ENCODE measurements at regions not wholly inside any gene's neighbourhood (a gene's known extent, or its start where the extent isn't known, plus 50 kb on each side); places are given as distances from the start of the nearest gene placed in this dataset.
A peak's percentile ranks its signal among the peaks of the same experiment; 100 is the strongest.

DNA sequence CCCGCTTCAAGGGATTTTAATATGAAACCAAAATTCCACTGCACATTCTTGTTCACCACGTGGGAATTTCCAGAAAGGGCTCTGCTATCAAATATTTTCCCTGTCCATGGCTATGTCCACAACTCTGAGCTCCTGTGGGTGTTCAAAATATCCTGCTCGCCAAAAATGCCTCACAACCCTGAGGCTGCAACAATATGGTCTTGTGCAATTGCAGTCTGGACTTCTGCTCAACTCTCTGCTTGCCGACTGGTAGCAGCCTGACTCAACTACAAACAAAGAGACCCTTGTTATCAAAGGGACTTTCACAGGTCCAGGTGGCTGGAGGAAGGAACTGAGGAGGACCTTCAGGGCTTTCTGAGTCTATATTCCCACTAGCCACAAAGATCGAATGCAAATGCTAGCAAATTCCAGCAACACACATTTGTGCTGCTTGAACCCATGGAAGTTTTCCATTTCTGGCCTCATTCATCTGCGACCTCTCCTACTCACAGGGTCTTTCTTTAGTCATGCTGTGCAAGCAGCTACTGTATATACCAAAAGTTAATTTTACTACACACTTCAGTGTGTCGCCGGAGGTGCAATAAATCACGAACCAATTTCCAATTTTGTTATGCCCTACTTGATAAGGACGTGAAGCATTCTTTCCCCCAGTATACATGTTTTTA is 169.2 kb upstream of the SLC30A5 start:
- TF ChIP-seq, protein P1, sequence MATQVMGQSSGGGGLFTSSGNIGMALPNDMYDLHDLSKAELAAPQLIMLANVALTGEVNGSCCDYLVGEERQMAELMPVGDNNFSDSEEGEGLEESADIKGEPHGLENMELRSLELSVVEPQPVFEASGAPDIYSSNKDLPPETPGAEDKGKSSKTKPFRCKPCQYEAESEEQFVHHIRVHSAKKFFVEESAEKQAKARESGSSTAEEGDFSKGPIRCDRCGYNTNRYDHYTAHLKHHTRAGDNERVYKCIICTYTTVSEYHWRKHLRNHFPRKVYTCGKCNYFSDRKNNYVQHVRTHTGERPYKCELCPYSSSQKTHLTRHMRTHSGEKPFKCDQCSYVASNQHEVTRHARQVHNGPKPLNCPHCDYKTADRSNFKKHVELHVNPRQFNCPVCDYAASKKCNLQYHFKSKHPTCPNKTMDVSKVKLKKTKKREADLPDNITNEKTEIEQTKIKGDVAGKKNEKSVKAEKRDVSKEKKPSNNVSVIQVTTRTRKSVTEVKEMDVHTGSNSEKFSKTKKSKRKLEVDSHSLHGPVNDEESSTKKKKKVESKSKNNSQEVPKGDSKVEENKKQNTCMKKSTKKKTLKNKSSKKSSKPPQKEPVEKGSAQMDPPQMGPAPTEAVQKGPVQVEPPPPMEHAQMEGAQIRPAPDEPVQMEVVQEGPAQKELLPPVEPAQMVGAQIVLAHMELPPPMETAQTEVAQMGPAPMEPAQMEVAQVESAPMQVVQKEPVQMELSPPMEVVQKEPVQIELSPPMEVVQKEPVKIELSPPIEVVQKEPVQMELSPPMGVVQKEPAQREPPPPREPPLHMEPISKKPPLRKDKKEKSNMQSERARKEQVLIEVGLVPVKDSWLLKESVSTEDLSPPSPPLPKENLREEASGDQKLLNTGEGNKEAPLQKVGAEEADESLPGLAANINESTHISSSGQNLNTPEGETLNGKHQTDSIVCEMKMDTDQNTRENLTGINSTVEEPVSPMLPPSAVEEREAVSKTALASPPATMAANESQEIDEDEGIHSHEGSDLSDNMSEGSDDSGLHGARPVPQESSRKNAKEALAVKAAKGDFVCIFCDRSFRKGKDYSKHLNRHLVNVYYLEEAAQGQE (IDR thresholded peaks at IDR 0.05; ENCODE audit: insufficient read depth in 1 of 2, low read depth in 2 of 2, low read length in 1 of 2): no peak
- no peak for TF ChIP-seq POLR2AphosphoS5 (IDR thresholded peaks at IDR 0.05; ENCODE audit: low read depth, low read length)
- TF ChIP-seq, protein P2, sequence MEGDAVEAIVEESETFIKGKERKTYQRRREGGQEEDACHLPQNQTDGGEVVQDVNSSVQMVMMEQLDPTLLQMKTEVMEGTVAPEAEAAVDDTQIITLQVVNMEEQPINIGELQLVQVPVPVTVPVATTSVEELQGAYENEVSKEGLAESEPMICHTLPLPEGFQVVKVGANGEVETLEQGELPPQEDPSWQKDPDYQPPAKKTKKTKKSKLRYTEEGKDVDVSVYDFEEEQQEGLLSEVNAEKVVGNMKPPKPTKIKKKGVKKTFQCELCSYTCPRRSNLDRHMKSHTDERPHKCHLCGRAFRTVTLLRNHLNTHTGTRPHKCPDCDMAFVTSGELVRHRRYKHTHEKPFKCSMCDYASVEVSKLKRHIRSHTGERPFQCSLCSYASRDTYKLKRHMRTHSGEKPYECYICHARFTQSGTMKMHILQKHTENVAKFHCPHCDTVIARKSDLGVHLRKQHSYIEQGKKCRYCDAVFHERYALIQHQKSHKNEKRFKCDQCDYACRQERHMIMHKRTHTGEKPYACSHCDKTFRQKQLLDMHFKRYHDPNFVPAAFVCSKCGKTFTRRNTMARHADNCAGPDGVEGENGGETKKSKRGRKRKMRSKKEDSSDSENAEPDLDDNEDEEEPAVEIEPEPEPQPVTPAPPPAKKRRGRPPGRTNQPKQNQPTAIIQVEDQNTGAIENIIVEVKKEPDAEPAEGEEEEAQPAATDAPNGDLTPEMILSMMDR (IDR thresholded peaks at IDR 0.05): no peak
- TF ChIP-seq TCF7L2 (IDR thresholded peaks at IDR 0.05; ENCODE audit: low read depth, low read length): no peak
- TF ChIP-seq SIN3A (IDR thresholded peaks at IDR 0.05; ENCODE audit: borderline replicate concordance, insufficient read depth, low read depth, low read length): no peak
- in situ Hi-C loops (cut with HindIII; ENCODE audit: low pct_unique_long_range_greater_than_20kb, low sequenced_read_pairs) (no loop called here), intact Hi-C loops (cut with micrococcal nuclease; ENCODE audit: unreplicated experiment) (no loop called here)
- ChIA-PET CTCF (no interaction called here), POLR2A (no interaction called here)
- no peaks in the 10 kb centered on the region for H3K36me3 ChIP-seq (ENCODE audit: control insufficient read depth, insufficient read depth, low read length)
- no peak overlapping the region for H3K4me3 ChIP-seq (ENCODE audit: low read depth in 2 of 2, low read length in 2 of 2)
- H3K9me3 ChIP-seq (ENCODE audit: control insufficient read depth, insufficient read depth, low read depth, low read length): no peaks in the 10 kb centered on the region
- H3K27ac ChIP-seq (ENCODE audit: low read length): no peak overlapping the region
- BruUV-seq (replicated peaks): no TSS peak
- H3K4me1 ChIP-seq (ENCODE audit: control insufficient read depth, insufficient read depth, low read length): no peaks in the 10 kb centered on the region
- DNase-seq (ENCODE audit: low read depth, low spot score): no peak
- peaks cover 5% of the 10 kb centered on the region for H3K27me3 ChIP-seq (ENCODE audit: control insufficient read depth, insufficient read depth, low read length)
- ATAC-seq: peak; percentile 70

DNA sequence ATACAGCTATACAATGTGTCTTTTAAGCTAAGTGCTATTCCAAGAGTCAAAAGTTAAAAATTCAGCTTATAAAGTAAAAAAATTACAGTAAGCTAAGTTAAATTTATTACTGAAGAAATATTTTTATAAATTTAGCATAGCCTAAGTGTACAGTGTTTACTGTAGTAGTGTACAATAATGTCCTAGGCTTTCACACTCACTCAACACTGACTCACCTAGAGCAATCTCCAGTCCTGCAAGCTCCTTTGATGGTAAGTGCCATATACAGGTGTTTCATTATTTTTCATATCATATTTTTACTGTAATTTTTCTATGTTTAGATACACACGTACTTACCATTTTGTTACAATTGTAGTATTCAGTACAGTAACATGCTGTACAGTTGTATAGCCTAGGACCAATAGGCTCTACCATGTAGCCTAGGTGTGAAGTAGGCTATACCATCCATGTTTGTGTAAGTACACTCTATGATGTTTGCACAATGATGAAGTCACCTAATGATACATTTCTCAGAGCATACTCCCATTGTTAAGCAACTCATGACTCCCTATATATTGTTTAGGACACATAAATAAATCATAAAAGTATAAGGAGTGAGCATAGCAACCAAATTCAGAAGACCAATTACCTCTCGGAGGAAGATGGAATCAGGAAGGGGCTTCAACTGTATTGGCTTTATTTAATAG is 165.1 kb upstream of the SLC30A5 start:
- peaks cover 3% of the 10 kb centered on the region; the same call in 1 of the 2 replicates for H3K27me3 ChIP-seq (ENCODE audit: control insufficient read depth, insufficient read depth, low read length)
- CTCF ChIA-PET: interaction anchor here (0.6 kb wide), 1 partner anchor 311 kb away, joined by 4 read pairs; no protein-coding TSS in a partner anchor
- ATAC-seq: no peak
- H3K27ac ChIP-seq (ENCODE audit: low read length): no peak overlapping the region
- in situ Hi-C loops (cut with HindIII; ENCODE audit: low pct_unique_long_range_greater_than_20kb, low sequenced_read_pairs): no loop called here
- H3K4me1 ChIP-seq (ENCODE audit: control insufficient read depth, insufficient read depth, low read length): no peaks in the 10 kb centered on the region
- no peak overlapping the region for H3K4me3 ChIP-seq (ENCODE audit: low read depth in 2 of 2, low read length in 2 of 2)
- no TSS peak for BruUV-seq (replicated peaks)
- H3K36me3 ChIP-seq (ENCODE audit: control insufficient read depth, insufficient read depth, low read length): no peaks in the 10 kb centered on the region
- intact Hi-C loops (cut with micrococcal nuclease; ENCODE audit: unreplicated experiment): no loop called here
- POLR2A ChIA-PET: interaction anchor here (0.5 kb wide), 1 partner anchor 421 kb away, joined by 4 read pairs; no protein-coding TSS in a partner anchor
- TF ChIP-seq, protein P1 (IDR thresholded peaks at IDR 0.05; ENCODE audit: insufficient read depth in 1 of 2, low read depth in 2 of 2, low read length in 1 of 2): no peak
- no peak for TF ChIP-seq SIN3A (IDR thresholded peaks at IDR 0.05; ENCODE audit: borderline replicate concordance, insufficient read depth, low read depth, low read length)
- TF ChIP-seq, protein P2 (IDR thresholded peaks at IDR 0.05): no peak
- no peak for TF ChIP-seq POLR2AphosphoS5 (IDR thresholded peaks at IDR 0.05; ENCODE audit: low read depth, low read length)
- TF ChIP-seq TCF7L2 (IDR thresholded peaks at IDR 0.05; ENCODE audit: low read depth, low read length): no peak
- no peaks in the 10 kb centered on the region for H3K9me3 ChIP-seq (ENCODE audit: control insufficient read depth, insufficient read depth, low read depth, low read length)
- no peak for DNase-seq (ENCODE audit: low read depth, low spot score)
